ENCODE measurements at regions not wholly inside any gene's neighbourhood (a gene's known extent, or its start where the extent isn't known, plus 50 kb on each side); places are given as distances from the start of the nearest gene placed in this dataset.

GRCh38 chr16:7861891-7862582 is 529.4 kb downstream of the RBFOX1 start:
- Histone ChIP-seq H3K4me1 (ENCODE audit: control insufficient read depth, insufficient read depth, low read length) (peaks cover 16% of the 10 kb centered on the region), H3K9ac (ENCODE audit: low read length) (no peak overlapping the region), H3K27ac (ENCODE audit: low read depth, low read length) (no peak overlapping the region)

GRCh38 chr16:7853197-7853596 is 520.6 kb downstream of the RBFOX1 start:
- Histone ChIP-seq H3K9ac (ENCODE audit: low read length) (no peak overlapping the region), H3K4me1 (ENCODE audit: control insufficient read depth, insufficient read depth, low read length) (no peaks in the 10 kb centered on the region), H3K9me3 (ENCODE audit: control insufficient read depth, insufficient read depth, low read depth, low read length) (no peaks in the 10 kb centered on the region), H3K36me3 (ENCODE audit: control insufficient read depth, insufficient read depth, low read length) (no peaks in the 10 kb centered on the region), H3K4me3 (ENCODE audit: low read depth, low read length) (no peak overlapping the region), H3K27me3 (ENCODE audit: control insufficient read depth, insufficient read depth, low read length) (no peaks in the 10 kb centered on the region), H3K27ac (ENCODE audit: low read depth, low read length) (no peak overlapping the region)

More at GRCh38 chr16:7861891-7862582, 529.4 kb downstream of the RBFOX1 start:
- H3K36me3 ChIP-seq (ENCODE audit: control insufficient read depth, insufficient read depth, low read length), result no peaks in the 10 kb centered on the region
- H3K27me3 ChIP-seq (ENCODE audit: control insufficient read depth, insufficient read depth, low read length), result no peaks in the 10 kb centered on the region
- no peak overlapping the region for H3K4me3 ChIP-seq (ENCODE audit: low read depth, low read length)
- no peaks in the 10 kb centered on the region for H3K9me3 ChIP-seq (ENCODE audit: control insufficient read depth, insufficient read depth, low read depth, low read length)

GRCh38 chr16:7849841-7850240 is 517.2 kb downstream of the RBFOX1 start:
- H3K9me3 ChIP-seq (ENCODE audit: control insufficient read depth, insufficient read depth, low read depth, low read length), result no peaks in the 10 kb centered on the region
- H3K36me3 ChIP-seq (ENCODE audit: control insufficient read depth, insufficient read depth, low read length), result no peaks in the 10 kb centered on the region
- H3K27ac ChIP-seq (ENCODE audit: low read depth, low read length), result no peak overlapping the region
- no peak overlapping the region for H3K9ac ChIP-seq (ENCODE audit: low read length)
- H3K4me1 ChIP-seq (ENCODE audit: control insufficient read depth, insufficient read depth, low read length), result no peaks in the 10 kb centered on the region
- H3K4me3 ChIP-seq (ENCODE audit: low read depth, low read length), result no peak overlapping the region
- no peaks in the 10 kb centered on the region for H3K27me3 ChIP-seq (ENCODE audit: control insufficient read depth, insufficient read depth, low read length)

- Histone ChIP-seq H3K9me3 (ENCODE audit: control insufficient read depth, insufficient read depth, low read depth, low read length) (peaks cover 2% of the 10 kb centered on the region; the same call in 1 of the 2 replicates), H3K4me3 (ENCODE audit: low read depth, low read length) (no peak overlapping the region), H3K27ac (ENCODE audit: low read depth, low read length) (no peak overlapping the region), H3K36me3 (ENCODE audit: control insufficient read depth, insufficient read depth, low read length) (no peaks in the 10 kb centered on the region), H3K27me3 (ENCODE audit: control insufficient read depth, insufficient read depth, low read length) (0 out of 2 replicates have a peak, but pooled peaks cover 3% of the 10 kb centered on the region), H3K9ac (ENCODE audit: low read length) (no peak overlapping the region), H3K4me1 (ENCODE audit: control insufficient read depth, insufficient read depth, low read length) (peaks cover 14% of the 10 kb centered on the region; the same call in 1 of the 2 replicates)
These were observed 510.6 kb downstream of the RBFOX1 start for GRCh38 chr16:7843261-7843660.

- Histone ChIP-seq H3K9me3 (ENCODE audit: control insufficient read depth, insufficient read depth, low read depth, low read length) (peaks cover 2% of the 10 kb centered on the region; the same call in 1 of the 2 replicates), H3K36me3 (ENCODE audit: control insufficient read depth, insufficient read depth, low read length) (no peaks in the 10 kb centered on the region), H3K27ac (ENCODE audit: low read depth, low read length) (no peak overlapping the region), H3K9ac (ENCODE audit: low read length) (no peak overlapping the region), H3K4me1 (ENCODE audit: control insufficient read depth, insufficient read depth, low read length) (peaks cover 14% of the 10 kb centered on the region; the same call in 1 of the 2 replicates), H3K27me3 (ENCODE audit: control insufficient read depth, insufficient read depth, low read length) (0 out of 2 replicates have a peak, but pooled peaks cover 3% of the 10 kb centered on the region), H3K4me3 (ENCODE audit: low read depth, low read length) (no peak overlapping the region)
These were observed 506.9 kb downstream of the RBFOX1 start for GRCh38 chr16:7839568-7839967.

GRCh38 chr16:7834771-7835431 is 502.3 kb downstream of the RBFOX1 start:
- Histone ChIP-seq H3K9ac (ENCODE audit: low read length) (no peak overlapping the region), H3K4me1 (ENCODE audit: control insufficient read depth, insufficient read depth, low read length) (no peaks in the 10 kb centered on the region), H3K27me3 (ENCODE audit: control insufficient read depth, insufficient read depth, low read length) (no peaks in the 10 kb centered on the region), H3K4me3 (ENCODE audit: low read depth, low read length) (no peak overlapping the region), H3K9me3 (ENCODE audit: control insufficient read depth, insufficient read depth, low read depth, low read length) (no peaks in the 10 kb centered on the region), H3K36me3 (ENCODE audit: control insufficient read depth, insufficient read depth, low read length) (no peaks in the 10 kb centered on the region), H3K27ac (ENCODE audit: low read depth, low read length) (no peak overlapping the region)

- Histone ChIP-seq H3K27me3 (ENCODE audit: control insufficient read depth, insufficient read depth, low read length) (no peaks in the 10 kb centered on the region), H3K36me3 (ENCODE audit: control insufficient read depth, insufficient read depth, low read length) (no peaks in the 10 kb centered on the region), H3K4me1 (ENCODE audit: control insufficient read depth, insufficient read depth, low read length) (no peaks in the 10 kb centered on the region), H3K9me3 (ENCODE audit: control insufficient read depth, insufficient read depth, low read depth, low read length) (no peaks in the 10 kb centered on the region), H3K4me3 (ENCODE audit: low read depth, low read length) (no peak overlapping the region), H3K27ac (ENCODE audit: low read depth, low read length) (no peak overlapping the region), H3K9ac (ENCODE audit: low read length) (no peak overlapping the region)
These were observed 488.2 kb downstream of the RBFOX1 start for GRCh38 chr16:7820816-7821215.

GRCh38 chr16:7805686-7806396 is 473.2 kb downstream of the RBFOX1 start:
- Histone ChIP-seq H3K4me1 (ENCODE audit: control insufficient read depth, insufficient read depth, low read length) (0 out of 2 replicates have a peak, but pooled peaks cover 3% of the 10 kb centered on the region), H3K9me3 (ENCODE audit: control insufficient read depth, insufficient read depth, low read depth, low read length) (peaks cover 8% of the 10 kb centered on the region), H3K9ac (ENCODE audit: low read length) (no peak overlapping the region), H3K4me3 (ENCODE audit: low read depth, low read length) (no peak overlapping the region), H3K27ac (ENCODE audit: low read depth, low read length) (no peak overlapping the region), H3K27me3 (ENCODE audit: control insufficient read depth, insufficient read depth, low read length) (no peaks in the 10 kb centered on the region), H3K36me3 (ENCODE audit: control insufficient read depth, insufficient read depth, low read length) (no peaks in the 10 kb centered on the region)

- H3K9me3 ChIP-seq (ENCODE audit: control insufficient read depth, insufficient read depth, low read depth, low read length), result peaks cover 8% of the 10 kb centered on the region
- no peak overlapping the region for H3K4me3 ChIP-seq (ENCODE audit: low read depth, low read length)
- H3K4me1 ChIP-seq (ENCODE audit: control insufficient read depth, insufficient read depth, low read length), result 0 out of 2 replicates have a peak, but pooled peaks cover 3% of the 10 kb centered on the region
- H3K9ac ChIP-seq (ENCODE audit: low read length), result no peak overlapping the region
- no peak overlapping the region for H3K27ac ChIP-seq (ENCODE audit: low read depth, low read length)
- no peaks in the 10 kb centered on the region for H3K27me3 ChIP-seq (ENCODE audit: control insufficient read depth, insufficient read depth, low read length)
- no peaks in the 10 kb centered on the region for H3K36me3 ChIP-seq (ENCODE audit: control insufficient read depth, insufficient read depth, low read length)
These were observed 472.1 kb downstream of the RBFOX1 start for GRCh38 chr16:7804635-7805195.

GRCh38 chr16:7792346-7792745 is 459.7 kb downstream of the RBFOX1 start:
- H3K4me1 ChIP-seq (ENCODE audit: control insufficient read depth, insufficient read depth, low read length), result no peaks in the 10 kb centered on the region
- H3K9ac ChIP-seq (ENCODE audit: low read length), result no peak overlapping the region
- no peaks in the 10 kb centered on the region for H3K9me3 ChIP-seq (ENCODE audit: control insufficient read depth, insufficient read depth, low read depth, low read length)
- no peak overlapping the region for H3K27ac ChIP-seq (ENCODE audit: low read depth, low read length)
- no peaks in the 10 kb centered on the region for H3K27me3 ChIP-seq (ENCODE audit: control insufficient read depth, insufficient read depth, low read length)
- H3K4me3 ChIP-seq (ENCODE audit: low read depth, low read length), result no peak overlapping the region
- H3K36me3 ChIP-seq (ENCODE audit: control insufficient read depth, insufficient read depth, low read length), result no peaks in the 10 kb centered on the region

Measured in HUES6 (cell line).